Osteocyte (in vitro differentiated cells): ENCODE measurements at regions not wholly inside any gene's neighbourhood (a gene's known extent, or its start where the extent isn't known, plus 50 kb on each side); places are given as distances from the start of the nearest gene placed in this dataset.

Experiments used
- DNase-seq: peaks from one replicate; pipeline ENCODE4 v3.0.0; 2021; ENCODE audit warnings: mixed read lengths; ENCODE audit not compliant: unreplicated experiment; ENCODE audit errors: extremely low spot score
- H3K27ac Mint-ChIP-seq: one replicate; pipeline ENCODE4 v1.8.0; 2021; ENCODE audit warnings: mild to moderate bottlenecking, mixed read lengths; ENCODE audit not compliant: unreplicated experiment
- H3K27me3 Mint-ChIP-seq: one replicate; pipeline ENCODE4 v1.8.0; 2021; ENCODE audit warnings: mixed read lengths; ENCODE audit not compliant: unreplicated experiment
- H3K36me3 Mint-ChIP-seq: one replicate; pipeline ENCODE4 v1.8.0; 2021; ENCODE audit warnings: mixed read lengths; ENCODE audit not compliant: unreplicated experiment
- H3K4me1 Mint-ChIP-seq: one replicate; pipeline ENCODE4 v1.8.0; 2021; ENCODE audit warnings: mixed read lengths; ENCODE audit not compliant: unreplicated experiment
- H3K4me3 Mint-ChIP-seq: one replicate; pipeline ENCODE4 v1.8.0; 2021; ENCODE audit warnings: mild to moderate bottlenecking, moderate library complexity, mixed read lengths; ENCODE audit not compliant: unreplicated experiment
- H3K9me3 Mint-ChIP-seq: one replicate; pipeline ENCODE4 v1.8.0; 2021; ENCODE audit warnings: mixed read lengths; ENCODE audit not compliant: unreplicated experiment
- TF ChIP-seq, protein P1 (sequence below): fragments of 200-600 bp; sonication (generic); IDR thresholded peaks from 2 replicates; pipeline ENCODE4 v1.5.0; 2021; ENCODE audit warnings: antibody characterized with exemption, mild to moderate bottlenecking, moderate library complexity

DNA sequence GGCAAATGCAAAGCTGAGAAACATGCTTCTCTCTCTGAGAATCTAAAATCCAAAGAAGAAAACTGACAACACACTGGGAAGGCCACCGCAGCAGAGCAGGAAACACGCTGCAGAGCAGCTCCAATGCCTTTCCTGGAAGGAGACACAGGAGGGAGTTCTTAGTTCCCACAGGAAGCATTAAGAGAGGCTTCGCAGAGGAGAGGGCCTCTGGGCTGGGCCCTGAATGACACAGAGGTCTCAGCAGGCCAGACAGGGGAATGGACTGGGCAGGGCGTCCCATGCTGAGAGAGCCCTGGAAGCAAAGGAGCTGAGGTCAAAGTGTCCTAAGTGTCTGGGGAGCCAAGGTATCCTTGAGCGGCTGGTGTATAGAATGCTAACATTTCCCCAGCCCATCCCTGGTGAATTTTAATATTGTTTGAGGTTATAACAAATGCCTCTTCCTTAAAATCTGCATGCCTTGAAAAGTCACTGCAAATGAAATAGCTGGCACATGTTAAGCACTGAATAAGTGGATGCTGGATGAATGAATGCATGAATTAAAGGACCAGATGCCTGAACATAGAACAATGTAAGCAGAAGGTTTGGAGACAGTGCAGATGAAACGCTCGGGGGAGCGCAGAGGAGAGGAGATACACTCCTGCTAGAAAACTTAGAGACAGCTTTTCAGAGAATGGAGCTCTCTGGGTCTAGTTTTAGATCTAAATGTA is 110.0 kb upstream of the SYNDIG1 start:
- H3K36me3 Mint-ChIP-seq: no peaks in the 10 kb centered on the region
- H3K4me1 Mint-ChIP-seq: no peaks in the 10 kb centered on the region
- TF ChIP-seq, protein P1, sequence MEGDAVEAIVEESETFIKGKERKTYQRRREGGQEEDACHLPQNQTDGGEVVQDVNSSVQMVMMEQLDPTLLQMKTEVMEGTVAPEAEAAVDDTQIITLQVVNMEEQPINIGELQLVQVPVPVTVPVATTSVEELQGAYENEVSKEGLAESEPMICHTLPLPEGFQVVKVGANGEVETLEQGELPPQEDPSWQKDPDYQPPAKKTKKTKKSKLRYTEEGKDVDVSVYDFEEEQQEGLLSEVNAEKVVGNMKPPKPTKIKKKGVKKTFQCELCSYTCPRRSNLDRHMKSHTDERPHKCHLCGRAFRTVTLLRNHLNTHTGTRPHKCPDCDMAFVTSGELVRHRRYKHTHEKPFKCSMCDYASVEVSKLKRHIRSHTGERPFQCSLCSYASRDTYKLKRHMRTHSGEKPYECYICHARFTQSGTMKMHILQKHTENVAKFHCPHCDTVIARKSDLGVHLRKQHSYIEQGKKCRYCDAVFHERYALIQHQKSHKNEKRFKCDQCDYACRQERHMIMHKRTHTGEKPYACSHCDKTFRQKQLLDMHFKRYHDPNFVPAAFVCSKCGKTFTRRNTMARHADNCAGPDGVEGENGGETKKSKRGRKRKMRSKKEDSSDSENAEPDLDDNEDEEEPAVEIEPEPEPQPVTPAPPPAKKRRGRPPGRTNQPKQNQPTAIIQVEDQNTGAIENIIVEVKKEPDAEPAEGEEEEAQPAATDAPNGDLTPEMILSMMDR: no peak
- no peaks in the 10 kb centered on the region for H3K9me3 Mint-ChIP-seq
- no peaks in the 10 kb centered on the region for H3K27me3 Mint-ChIP-seq
- no peak overlapping the region for H3K27ac Mint-ChIP-seq
- no peak for DNase-seq
- no peak overlapping the region for H3K4me3 Mint-ChIP-seq

DNA sequence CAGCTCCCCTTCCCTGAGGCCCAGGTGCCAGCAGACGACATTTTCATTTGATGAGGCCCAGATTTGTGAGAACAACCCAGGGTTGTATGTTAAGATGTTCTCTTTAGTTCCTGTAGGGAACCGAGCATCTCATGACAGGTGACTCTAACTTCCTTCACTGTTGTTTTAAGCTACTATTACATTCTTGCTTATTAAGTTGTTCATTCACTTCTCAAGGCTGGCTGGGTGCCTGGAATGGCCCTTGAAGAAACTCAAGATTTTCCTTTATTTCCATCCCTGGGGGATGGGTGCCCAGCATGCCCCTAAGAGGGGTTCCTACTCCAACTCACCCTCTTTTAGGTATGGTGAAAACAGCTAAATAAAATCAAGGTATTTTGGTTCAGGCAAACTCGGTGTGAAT is 111.5 kb upstream of the SYNDIG1 start:
- Mint-ChIP-seq H3K36me3 (no peaks in the 10 kb centered on the region), H3K27ac (no peak overlapping the region), H3K9me3 (no peaks in the 10 kb centered on the region), H3K4me1 (no peaks in the 10 kb centered on the region), H3K4me3 (no peak overlapping the region), H3K27me3 (no peaks in the 10 kb centered on the region)
- TF ChIP-seq, protein P1: no peak
- DNase-seq: no peak

DNA sequence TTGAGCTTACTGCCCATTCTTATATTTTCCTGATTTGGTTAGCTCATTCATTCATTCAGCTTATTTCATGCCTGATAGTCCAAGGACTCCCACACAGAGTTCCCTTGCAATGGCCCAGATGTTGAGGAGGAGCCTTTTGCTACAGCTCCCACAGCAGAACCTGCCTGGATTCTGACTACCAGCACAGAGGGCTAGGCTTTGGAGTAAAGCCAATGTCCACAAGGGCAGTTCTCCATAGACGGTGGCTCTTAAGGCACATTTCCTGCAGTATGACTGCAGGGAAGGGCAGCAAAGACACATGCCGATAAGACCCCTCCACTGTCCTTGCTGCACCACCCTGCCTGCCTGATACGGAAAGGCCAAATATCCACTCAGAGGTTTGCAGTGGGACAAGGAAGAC is 112.3 kb upstream of the SYNDIG1 start:
- Mint-ChIP-seq H3K36me3 (no peaks in the 10 kb centered on the region), H3K9me3 (no peaks in the 10 kb centered on the region), H3K4me1 (no peaks in the 10 kb centered on the region), H3K27ac (no peak overlapping the region), H3K4me3 (no peak overlapping the region), H3K27me3 (no peaks in the 10 kb centered on the region)
- TF ChIP-seq, protein P1: no peak
- no peak for DNase-seq

DNA sequence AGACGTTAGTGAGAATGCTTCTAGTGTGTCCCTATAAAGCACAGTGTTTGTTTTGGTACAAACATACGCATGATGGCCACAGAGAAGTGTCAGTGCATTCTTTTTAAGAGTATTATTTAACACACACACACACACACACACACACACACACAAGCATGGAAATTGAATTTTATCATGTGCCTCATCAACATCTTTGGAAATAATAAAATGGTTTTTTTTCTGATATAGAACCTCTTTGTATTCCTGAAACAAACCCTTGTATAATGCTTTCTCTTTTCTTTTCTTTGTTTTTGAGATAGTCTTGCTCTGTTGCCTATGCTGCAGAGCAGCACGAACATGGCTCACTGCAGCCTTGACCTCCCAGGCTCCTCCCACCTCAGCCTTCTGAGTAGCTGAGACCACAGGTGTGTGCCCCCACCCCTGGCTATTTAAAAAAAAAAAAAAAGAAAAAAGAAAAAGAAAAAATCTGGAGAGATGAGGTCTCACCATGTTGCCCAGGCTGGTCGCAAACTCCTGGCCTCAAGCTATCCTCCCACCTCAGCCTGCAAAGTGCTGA is 116.2 kb upstream of the SYNDIG1 start:
- H3K4me1 Mint-ChIP-seq: no peaks in the 10 kb centered on the region
- no peaks in the 10 kb centered on the region for H3K36me3 Mint-ChIP-seq
- no peak for DNase-seq
- TF ChIP-seq, protein P1: no peak
- no peaks in the 10 kb centered on the region for H3K9me3 Mint-ChIP-seq
- no peaks in the 10 kb centered on the region for H3K27me3 Mint-ChIP-seq
- no peak overlapping the region for H3K4me3 Mint-ChIP-seq
- no peak overlapping the region for H3K27ac Mint-ChIP-seq

DNA sequence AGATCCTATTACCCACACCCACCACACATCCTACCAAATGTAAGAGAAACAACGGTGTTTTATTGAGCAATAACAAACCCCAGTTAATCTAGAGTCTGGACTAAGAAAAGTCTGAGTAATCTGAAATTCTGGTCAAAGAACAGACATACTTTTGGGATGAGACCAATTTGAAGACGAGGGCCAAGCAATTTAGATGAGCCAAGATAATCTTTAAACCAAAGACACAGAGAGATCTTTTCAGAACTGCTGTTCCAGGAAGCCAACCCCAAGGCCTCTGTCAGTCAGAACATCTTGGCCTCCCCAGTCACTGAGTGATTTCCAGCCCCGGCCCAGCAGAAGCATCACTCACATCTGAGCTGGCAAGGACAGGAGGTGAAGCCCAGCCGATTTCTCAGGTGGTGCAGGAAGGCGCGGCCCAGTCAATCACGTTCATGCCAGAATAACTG is 118.5 kb upstream of the SYNDIG1 start:
- no peaks in the 10 kb centered on the region for H3K9me3 Mint-ChIP-seq
- TF ChIP-seq, protein P1: no peak
- H3K27ac Mint-ChIP-seq: no peak overlapping the region
- no peaks in the 10 kb centered on the region for H3K4me1 Mint-ChIP-seq
- no peaks in the 10 kb centered on the region for H3K36me3 Mint-ChIP-seq
- H3K27me3 Mint-ChIP-seq: no peaks in the 10 kb centered on the region
- H3K4me3 Mint-ChIP-seq: no peak overlapping the region
- no peak for DNase-seq
